Kidney (tissue), 13 donors: ENCODE measurements at regions not wholly inside any gene's neighbourhood (a gene's known extent, or its start where the extent isn't known, plus 50 kb on each side); places are given as distances from the start of the nearest gene placed in this dataset.

Experiments used
- DNase-seq, 5 donors: peaks; one replicate each; pipeline ENCODE4 v3.0.0-alpha.2; 2013 to 2020
- FAIRE-seq: peaks from 2 replicates; lab custom pipeline; 2012; peaks lifted over from hg19 to GRCh38; lab: Jason Lieb, UNC
- H3K27ac ChIP-seq, 2 donors: one replicate each; pipeline ENCODE4 v1.7.0; 2013; ENCODE audit warnings: low read depth in 2 of 2, low read length in 2 of 2, inconsistent platforms in 1 of 2
- H3K27me3 ChIP-seq: one replicate; pipeline ENCODE4 v1.7.1; 2013; ENCODE audit warnings: low read length, inconsistent platforms; ENCODE audit not compliant: control insufficient read depth, insufficient read depth
- H3K36me3 ChIP-seq, 3 donors: one replicate each; pipeline versions ENCODE4 v1.7.0 to v1.7.1; 2013; ENCODE audit warnings: low read length in 3 of 3, control low read depth in 1 of 3, inconsistent platforms in 1 of 3; ENCODE audit not compliant: insufficient read depth in 3 of 3, control insufficient read depth in 2 of 3
- H3K4me1 ChIP-seq, 3 donors: one replicate each; pipeline versions ENCODE4 v1.7.0 to v1.7.1; 2013; ENCODE audit warnings: low read length in 3 of 3, inconsistent platforms in 1 of 3, low read depth in 1 of 3; ENCODE audit not compliant: control insufficient read depth in 2 of 3, insufficient read depth in 2 of 3
- H3K4me3 ChIP-seq, 3 donors: one replicate each; pipeline versions ENCODE4 v1.7.0 to v1.8.1; 2013; ENCODE audit warnings: low read length in 3 of 3, control low read depth in 1 of 3, inconsistent platforms in 1 of 3
- H3K9ac ChIP-seq, 3 donors: one replicate each; pipeline versions ENCODE4 v1.7.0 to v1.7.1; 2013; ENCODE audit warnings: low read length in 3 of 3, control low read depth in 1 of 3, inconsistent platforms in 1 of 3
- H3K9me3 ChIP-seq, 3 donors: one replicate each; pipeline versions ENCODE4 v1.7.0 to v1.7.1; 2013; ENCODE audit warnings: low read length in 3 of 3, control low read depth in 1 of 3, inconsistent platforms in 1 of 3; ENCODE audit not compliant: control insufficient read depth in 2 of 3, insufficient read depth in 1 of 3
- CTCF ChIP-seq: IDR thresholded peaks from 3 replicates; pipeline ENCODE4 v1.5.1; 2012; ENCODE audit warnings: mild to moderate bottlenecking, moderate library complexity, borderline replicate concordance; ENCODE audit not compliant: insufficient read depth; ENCODE audit errors: extremely low read depth
- intact Hi-C: fragments of 100-400 bp; cut with DNase I; formaldehyde crosslinking; loops from one replicate; pipeline ENCODE4 v1.11.1; 2022
- donor health status: control.
- donor health status: control.
- donor health status: control.
- donor health status: control.
- donor health status: control.
- donor health status: DM: yes; HTN: yes; CAD: no.
- donor health status: Normal renal cell carcinoma (clear cell type).

DNA sequence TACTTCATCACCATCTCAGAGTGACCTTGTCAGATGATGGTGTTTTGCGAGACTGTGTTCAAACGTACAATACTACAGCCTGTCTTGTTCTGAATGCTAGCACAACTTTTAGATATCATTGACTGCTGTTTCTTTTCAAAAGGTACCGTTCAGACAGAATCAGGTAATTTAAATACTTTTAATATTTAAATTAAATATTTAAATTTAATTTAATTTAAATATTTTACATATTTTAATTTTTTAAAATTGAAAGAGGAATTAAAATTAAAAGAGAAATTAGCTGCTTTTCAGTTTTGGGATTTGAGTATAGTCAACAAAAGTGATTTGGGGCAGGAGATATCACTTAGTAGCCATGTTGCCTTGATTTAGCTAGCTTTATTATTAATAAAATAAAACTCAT, 642.1 kb upstream of the CCDC179 start:
- TF ChIP-seq CTCF = no peak
- FAIRE-seq (no peak), DNase-seq (no peak)
- intact Hi-C loops = no loop called here
- Histone ChIP-seq H3K36me3 (no peaks in the 10 kb centered on the region), H3K4me1 (no peaks in the 10 kb centered on the region), H3K9me3 (no peaks in the 10 kb centered on the region), H3K27ac (no peak overlapping the region), H3K4me3 (no peak overlapping the region), H3K9ac (no peak overlapping the region), H3K27me3 (no peaks in the 10 kb centered on the region)

DNA sequence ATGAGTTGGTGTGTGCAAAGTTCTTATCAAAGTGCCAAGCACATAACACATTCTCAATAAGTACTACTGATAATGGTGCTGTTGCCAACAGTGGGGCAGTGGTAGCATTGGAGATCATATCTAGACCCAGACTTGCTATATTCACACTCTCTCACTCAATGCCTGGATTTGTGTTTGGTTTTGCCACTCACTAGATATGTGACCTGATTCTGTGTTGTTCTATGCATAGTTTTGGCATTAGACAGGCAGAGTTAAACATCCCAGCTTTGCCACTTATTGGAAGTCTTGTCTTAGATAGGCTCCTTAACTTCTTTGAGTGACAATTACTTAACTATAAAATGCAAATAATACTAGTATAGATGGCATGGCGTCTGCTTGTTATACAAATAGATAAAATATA, 642.6 kb upstream of the CCDC179 start:
- DNase-seq (no peak), FAIRE-seq (no peak)
- H3K9ac ChIP-seq = no peak overlapping the region
- no peaks in the 10 kb centered on the region for H3K27me3 ChIP-seq
- no peaks in the 10 kb centered on the region for H3K9me3 ChIP-seq
- H3K36me3 ChIP-seq = no peaks in the 10 kb centered on the region
- TF ChIP-seq CTCF = no peak
- no peak overlapping the region for H3K4me3 ChIP-seq
- H3K27ac ChIP-seq = no peak overlapping the region
- H3K4me1 ChIP-seq = no peaks in the 10 kb centered on the region
- intact Hi-C loops = no loop called here

DNA sequence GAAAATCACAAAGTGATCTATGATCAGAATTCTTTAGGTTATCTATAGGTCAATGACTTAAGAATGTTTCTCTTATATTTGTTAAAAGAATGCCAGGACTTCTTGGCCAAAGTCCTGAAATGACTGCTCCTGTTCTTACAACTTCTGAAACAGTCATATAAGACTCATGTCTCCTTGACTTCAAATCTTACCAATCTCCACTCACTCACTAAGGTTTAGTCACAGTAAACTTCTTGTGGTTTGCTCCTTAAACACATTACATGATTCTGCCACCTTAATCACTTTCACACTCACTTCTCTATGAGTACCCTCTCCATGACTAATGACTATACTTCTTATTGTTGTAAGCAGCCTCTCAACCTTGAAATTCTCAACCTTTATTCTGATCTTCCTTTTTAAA, 648.7 kb upstream of the CCDC179 start:
- Histone ChIP-seq H3K9me3 (no peaks in the 10 kb centered on the region), H3K27me3 (no peaks in the 10 kb centered on the region), H3K36me3 (no peaks in the 10 kb centered on the region), H3K4me1 (no peaks in the 10 kb centered on the region), H3K9ac (no peak overlapping the region), H3K4me3 (no peak overlapping the region), H3K27ac (no peak overlapping the region)
- intact Hi-C loops = no loop called here
- no peak for FAIRE-seq
- DNase-seq = no peak
- TF ChIP-seq CTCF = no peak

GRCh38 chr11:23509821-23510220, 649.5 kb upstream of the CCDC179 start:
- no peak for FAIRE-seq
- H3K27me3 ChIP-seq = no peaks in the 10 kb centered on the region
- H3K36me3 ChIP-seq = no peaks in the 10 kb centered on the region
- H3K9ac ChIP-seq = no peak overlapping the region
- no peak for DNase-seq
- H3K4me1 ChIP-seq = no peaks in the 10 kb centered on the region
- no peaks in the 10 kb centered on the region for H3K9me3 ChIP-seq
- H3K27ac ChIP-seq = no peak overlapping the region
- intact Hi-C loops = no loop called here
- H3K4me3 ChIP-seq = no peak overlapping the region
- TF ChIP-seq CTCF = no peak
